Neural progenitor cell (in vitro differentiated cells): ENCODE measurements at regions not wholly inside any gene's neighbourhood (a gene's known extent, or its start where the extent isn't known, plus 50 kb on each side); places are given as distances from the start of the nearest gene placed in this dataset.

Experiments
- EZH2 ChIP-seq: fragments of 200-600 bp; sonication (generic); IDR thresholded peaks from 2 replicates; pipeline ENCODE4 v1.6.1; 2017; ENCODE audit warnings: antibody characterized with exemption, mild to moderate bottlenecking, moderate library complexity
- EZH2phosphoT487 ChIP-seq: fragments of 200-600 bp; sonication (generic); IDR thresholded peaks from 2 replicates; pipeline ENCODE4 v1.6.1; 2017; ENCODE audit warnings: antibody characterized with exemption
- TF ChIP-seq, protein P1 (sequence below): fragments of 200-600 bp; sonication (generic); IDR thresholded peaks from 2 replicates; pipeline ENCODE4 v1.5.1; 2017; ENCODE audit warnings: antibody characterized with exemption, mild to moderate bottlenecking

- TF ChIP-seq, protein P1, sequence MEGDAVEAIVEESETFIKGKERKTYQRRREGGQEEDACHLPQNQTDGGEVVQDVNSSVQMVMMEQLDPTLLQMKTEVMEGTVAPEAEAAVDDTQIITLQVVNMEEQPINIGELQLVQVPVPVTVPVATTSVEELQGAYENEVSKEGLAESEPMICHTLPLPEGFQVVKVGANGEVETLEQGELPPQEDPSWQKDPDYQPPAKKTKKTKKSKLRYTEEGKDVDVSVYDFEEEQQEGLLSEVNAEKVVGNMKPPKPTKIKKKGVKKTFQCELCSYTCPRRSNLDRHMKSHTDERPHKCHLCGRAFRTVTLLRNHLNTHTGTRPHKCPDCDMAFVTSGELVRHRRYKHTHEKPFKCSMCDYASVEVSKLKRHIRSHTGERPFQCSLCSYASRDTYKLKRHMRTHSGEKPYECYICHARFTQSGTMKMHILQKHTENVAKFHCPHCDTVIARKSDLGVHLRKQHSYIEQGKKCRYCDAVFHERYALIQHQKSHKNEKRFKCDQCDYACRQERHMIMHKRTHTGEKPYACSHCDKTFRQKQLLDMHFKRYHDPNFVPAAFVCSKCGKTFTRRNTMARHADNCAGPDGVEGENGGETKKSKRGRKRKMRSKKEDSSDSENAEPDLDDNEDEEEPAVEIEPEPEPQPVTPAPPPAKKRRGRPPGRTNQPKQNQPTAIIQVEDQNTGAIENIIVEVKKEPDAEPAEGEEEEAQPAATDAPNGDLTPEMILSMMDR = no peak
- TF ChIP-seq EZH2 (no peak), EZH2phosphoT487 (no peak)
Observed at GRCh38 chr5:92886751-92887150, 694.3 kb downstream of the NR2F1-AS1 start.
